K562 (cell line): ENCODE measurements at regions not wholly inside any gene's neighbourhood (a gene's known extent, or its start where the extent isn't known, plus 50 kb on each side); places are given as distances from the start of the nearest gene placed in this dataset.

ENCODE experiments used
- ATAC-seq: fragments of 200-7000 bp; cut with Tn5 transposase; 3 replicates; pipeline ENCODE4 v1.9.1; 2020; ENCODE audit warnings: moderate library complexity
- BruUV-seq: library from RNA; stranded (reverse); fragments of 400-500 nt; replicated peaks from 2 replicates; lab custom pipeline; 2021; lab: Mats Ljungman, UMichigan
- CTCF ChIA-PET: fragments of 300-600 bp; formaldehyde crosslinking; extraction: SDS; loops from one replicate; lab custom pipeline; 2021; ENCODE audit warnings: low intra/inter-chr PET ratio; lab: Yijun Ruan, JAX
- POLR2A ChIA-PET: fragments of 300-600, 350-650 bp; sonication (Branson Sonifier 250); formaldehyde crosslinking; extraction: SDS; loops from one replicate; lab custom pipeline; 2021; ENCODE audit warnings: antibody characterized with exemption, inconsistent platforms; lab: Yijun Ruan, JAX
- DNase-seq, 4 experiments: peaks; one replicate each; pipeline versions ENCODE4 v3.0.0 to v3.0.0-alpha.2; 2011 to 2018; ENCODE audit warnings: low spot score in 3 of 4, mixed read lengths in 3 of 4; ENCODE audit errors: extremely low read depth in 1 of 4
- FAIRE-seq: peaks from 2 replicates; lab custom pipeline; 2011; peaks lifted over from hg19 to GRCh38; lab: Jason Lieb, UNC
- H2AFZ ChIP-seq: 2 replicates; pipeline ENCODE4 v1.6.0; 2011; ENCODE audit warnings: low read depth, low read length, control low read depth, inconsistent platforms
- H3K27ac ChIP-seq: fragments of 200-600 bp; 3 replicates; pipeline ENCODE4 v1.8.0; 2011; ENCODE audit warnings: low read depth, mild to moderate bottlenecking, control low read depth, inconsistent platforms, low read length, moderate library complexity, mixed read lengths; ENCODE audit errors: extremely low read depth
- H3K27me3 ChIP-seq, 2 experiments: fragments of 300-600 bp in 1 of 2; 2 replicates in 1 of 2; 3 replicates in 1 of 2; pipeline versions ENCODE4 v1.6.0 to v1.8.0; 2011; ENCODE audit warnings: inconsistent platforms in 2 of 2, low read length in 2 of 2, mild to moderate bottlenecking in 1 of 2, mixed read lengths in 1 of 2, moderate library complexity in 1 of 2; ENCODE audit not compliant: control insufficient read depth in 2 of 2, insufficient read depth in 2 of 2
- H3K36me3 ChIP-seq: fragments of 300-600 bp; 3 replicates; pipeline ENCODE4 v1.8.0; 2011; ENCODE audit warnings: mild to moderate bottlenecking, low read length, inconsistent platforms; ENCODE audit not compliant: control insufficient read depth, insufficient read depth
- H3K4me1 ChIP-seq, 2 experiments: fragments of 200-600 bp in 1 of 2; replicated peaks in 1 of 2; 2 replicates in 1 of 2; 3 replicates in 1 of 2; pipeline versions ENCODE4 v1.5.1 to v1.8.0; 2011; ENCODE audit warnings: inconsistent platforms in 2 of 2, low read length in 2 of 2, mild to moderate bottlenecking in 1 of 2, mixed read lengths in 1 of 2, moderate library complexity in 1 of 2; ENCODE audit not compliant: control insufficient read depth in 2 of 2, insufficient read depth in 2 of 2
- H3K4me2 ChIP-seq: 2 replicates; pipeline ENCODE4 v1.6.1; 2011; ENCODE audit warnings: low read length, control low read depth, inconsistent platforms, mixed read lengths; ENCODE audit not compliant: insufficient read depth
- H3K4me3 ChIP-seq: fragments of 200-600 bp; sonication (generic), shearing (Covaris generic); 2 replicates; pipeline ENCODE4 v1.5.1; 2016; ENCODE audit warnings: control low read depth, inconsistent platforms
- H3K79me2 ChIP-seq: fragments of 200-600 bp; 3 replicates; pipeline ENCODE4 v1.8.0; 2011; ENCODE audit warnings: low read length, inconsistent platforms; ENCODE audit not compliant: control insufficient read depth, insufficient read depth
- H3K9ac ChIP-seq, 2 experiments: 2 replicates each; pipeline versions ENCODE4 v1.6.0 to v1.6.1; 2011; ENCODE audit warnings: low read depth in 2 of 2, low read length in 2 of 2, control low read depth in 1 of 2, inconsistent platforms in 1 of 2, mild to moderate bottlenecking in 1 of 2, mixed read lengths in 1 of 2; ENCODE audit not compliant: insufficient read depth in 1 of 2
- H3K9me1 ChIP-seq: one replicate; pipeline ENCODE4 v1.6.0; 2011; ENCODE audit warnings: inconsistent platforms, mild to moderate bottlenecking, low read length, moderate library complexity; ENCODE audit not compliant: control insufficient read depth, insufficient read depth
- H3K9me3 ChIP-seq: replicated peaks from 2 replicates; pipeline ENCODE4 v1.5.1; 2011; ENCODE audit warnings: low read depth, low read length, inconsistent platforms; ENCODE audit not compliant: control insufficient read depth, insufficient read depth
- H4K20me1 ChIP-seq: replicated peaks from 2 replicates; pipeline ENCODE4 v1.6.1; 2011; ENCODE audit warnings: low read length, inconsistent platforms, mixed read lengths; ENCODE audit not compliant: control insufficient read depth, insufficient read depth
- CBX1 ChIP-seq: sonication (generic); IDR thresholded peaks from 2 replicates; pipeline ENCODE4 v1.6.1; 2016; ENCODE audit warnings: antibody characterized with exemption, low read depth, mild to moderate bottlenecking
- HNRNPUL1 ChIP-seq: fragments of 200-400 bp; formaldehyde crosslinking; IDR thresholded peaks from 2 replicates; pipeline ENCODE4 v1.6.1; 2017; ENCODE audit warnings: low read length
- MEF2D ChIP-seq: conservative IDR thresholded peaks from 2 replicates; pipeline ENCODE4 v1.6.1; 2016; ENCODE audit warnings: low read depth, missing genetic modification characterization, missing compliant biosample characterization
- MIER1 ChIP-seq: fragments of 450-650 bp; IDR thresholded peaks from 2 replicates; pipeline ENCODE4 v1.6.1; 2016; ENCODE audit warnings: antibody characterized with exemption, mild to moderate bottlenecking, low read depth
- MYBL2 ChIP-seq, 2 experiments: fragments of 450-650 bp in 1 of 2; sonication (generic) in 1 of 2; formaldehyde crosslinking in 1 of 2; IDR thresholded peaks; 2 replicates each; pipeline versions ENCODE4 v1.6.1 to v1.8.1; 2017 to 2022; ENCODE audit warnings: borderline replicate concordance in 1 of 2, inconsistent platforms in 1 of 2, low read depth in 1 of 2, mild to moderate bottlenecking in 1 of 2, missing genetic modification reagents in 1 of 2, moderate library complexity in 1 of 2
- RBM17 ChIP-seq: fragments of 200-400 bp; formaldehyde crosslinking; IDR thresholded peaks from 2 replicates; pipeline ENCODE4 v1.6.1; 2017; ENCODE audit warnings: low read depth, mild to moderate bottlenecking, low read length, borderline replicate concordance
- SRSF3 ChIP-seq: fragments of 200-400 bp; formaldehyde crosslinking; IDR thresholded peaks from 2 replicates; pipeline ENCODE4 v1.6.1; 2016; ENCODE audit warnings: mild to moderate bottlenecking, low read length, moderate library complexity; ENCODE audit not compliant: insufficient read depth
- ZNF121 ChIP-seq: sonication (generic); formaldehyde crosslinking; conservative IDR thresholded peaks from 2 replicates; pipeline ENCODE4 v1.8.0; 2022; ENCODE audit warnings: missing genetic modification reagents
- ZNF79 ChIP-seq: fragments of 250-450 bp; sonication (Bioruptor Pico); IDR thresholded peaks from 2 replicates; pipeline ENCODE4 v1.4.0; 2020; ENCODE audit warnings: low read depth, mild to moderate bottlenecking, moderate library complexity
- WGBS: fragments of 100-300 bp; shearing (Covaris generic); methylation state at CpG from one replicate; pipeline ENCODE4 v1.1.6; 2016; ENCODE audit warnings: low coverage, mixed read lengths; ENCODE audit not compliant: insufficient coverage; ENCODE audit errors: missing lambda C conversion rate; 5-methylcytosine and 5-hydroxymethylcytosine counted together
- in situ Hi-C: fragments of 300-500 bp; cut with MboI; formaldehyde crosslinking; loops from 4 replicates; pipeline ENCODE4 v1.15.0; 2018; ENCODE audit warnings: inconsistent platforms, mixed read lengths
- intact Hi-C: fragments of 100-400 bp; cut with micrococcal nuclease; formaldehyde crosslinking; loops from 2 replicates; pipeline ENCODE4 v1.14.2; 2022
- TF ChIP-seq, protein P1 (sequence below): IDR thresholded peaks from 3 replicates; pipeline ENCODE4 v1.6.1; 2011; ENCODE audit warnings: borderline replicate concordance, mild to moderate bottlenecking, moderate library complexity; ENCODE audit not compliant: insufficient read length; ENCODE audit errors: extremely low read depth
- TF ChIP-seq, protein P2 (sequence below): fragments of 450-650 bp; formaldehyde crosslinking; conservative IDR thresholded peaks from 2 replicates; pipeline ENCODE4 v1.4.0; 2022; ENCODE audit warnings: mild to moderate bottlenecking, missing genetic modification characterization

DNA sequence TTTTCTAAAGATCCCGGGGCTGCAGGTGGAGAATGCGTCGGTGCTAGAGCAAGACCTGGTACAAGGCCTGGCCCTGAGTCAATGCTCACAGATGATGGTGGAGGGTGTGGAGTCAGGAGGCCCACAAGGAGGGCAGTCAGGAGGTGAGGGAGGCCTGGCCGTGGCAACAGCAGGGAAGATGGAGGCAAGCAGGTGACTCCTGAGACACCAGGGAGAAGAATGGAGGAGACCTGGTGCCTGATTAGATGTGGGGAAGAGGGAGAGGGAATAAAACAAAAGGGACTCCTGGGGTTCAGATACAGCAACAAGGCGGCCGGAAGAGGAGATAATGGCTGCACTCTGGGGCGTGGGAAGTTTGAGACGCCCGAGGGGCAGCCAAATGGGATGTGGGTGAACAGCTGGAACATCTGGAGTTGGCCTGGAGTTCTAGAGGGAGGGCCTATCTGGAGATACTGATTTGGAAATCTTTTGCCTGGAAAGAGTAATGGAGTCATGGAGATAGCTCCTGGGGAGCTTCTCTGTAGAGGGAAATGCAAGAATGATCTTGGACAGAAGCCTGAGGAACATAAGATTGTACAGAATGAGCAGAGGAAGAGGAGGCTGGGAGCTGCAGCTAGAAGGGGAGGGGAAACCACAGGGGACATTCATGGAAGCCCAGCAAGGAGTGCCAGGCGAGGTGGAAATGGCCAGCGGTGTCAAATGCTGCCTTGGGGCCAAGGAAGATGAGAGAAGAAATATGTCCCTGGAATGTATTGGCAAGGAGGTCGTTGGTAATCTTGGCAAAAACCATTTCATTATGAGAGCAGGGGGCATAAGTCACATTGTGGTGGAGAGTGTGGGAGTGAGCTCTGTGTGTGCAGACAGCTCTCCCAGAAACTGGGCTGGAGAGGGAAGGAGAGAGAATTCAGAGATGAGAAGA lies 67.5 kb upstream of the CORO2B start:
- no peak for ATAC-seq
- no peaks in the 10 kb centered on the region for H4K20me1 ChIP-seq
- H2AFZ ChIP-seq: no peak overlapping the region
- H3K36me3 ChIP-seq: no peaks in the 10 kb centered on the region
- no peak for TF ChIP-seq HNRNPUL1
- no peak for TF ChIP-seq SRSF3
- no peak for TF ChIP-seq MEF2D (tag)
- no peak for TF ChIP-seq CBX1
- TF ChIP-seq, protein P1, sequence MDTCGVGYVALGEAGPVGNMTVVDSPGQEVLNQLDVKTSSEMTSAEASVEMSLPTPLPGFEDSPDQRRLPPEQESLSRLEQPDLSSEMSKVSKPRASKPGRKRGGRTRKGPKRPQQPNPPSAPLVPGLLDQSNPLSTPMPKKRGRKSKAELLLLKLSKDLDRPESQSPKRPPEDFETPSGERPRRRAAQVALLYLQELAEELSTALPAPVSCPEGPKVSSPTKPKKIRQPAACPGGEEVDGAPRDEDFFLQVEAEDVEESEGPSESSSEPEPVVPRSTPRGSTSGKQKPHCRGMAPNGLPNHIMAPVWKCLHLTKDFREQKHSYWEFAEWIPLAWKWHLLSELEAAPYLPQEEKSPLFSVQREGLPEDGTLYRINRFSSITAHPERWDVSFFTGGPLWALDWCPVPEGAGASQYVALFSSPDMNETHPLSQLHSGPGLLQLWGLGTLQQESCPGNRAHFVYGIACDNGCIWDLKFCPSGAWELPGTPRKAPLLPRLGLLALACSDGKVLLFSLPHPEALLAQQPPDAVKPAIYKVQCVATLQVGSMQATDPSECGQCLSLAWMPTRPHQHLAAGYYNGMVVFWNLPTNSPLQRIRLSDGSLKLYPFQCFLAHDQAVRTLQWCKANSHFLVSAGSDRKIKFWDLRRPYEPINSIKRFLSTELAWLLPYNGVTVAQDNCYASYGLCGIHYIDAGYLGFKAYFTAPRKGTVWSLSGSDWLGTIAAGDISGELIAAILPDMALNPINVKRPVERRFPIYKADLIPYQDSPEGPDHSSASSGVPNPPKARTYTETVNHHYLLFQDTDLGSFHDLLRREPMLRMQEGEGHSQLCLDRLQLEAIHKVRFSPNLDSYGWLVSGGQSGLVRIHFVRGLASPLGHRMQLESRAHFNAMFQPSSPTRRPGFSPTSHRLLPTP: no peak
- TF ChIP-seq MIER1: no peak
- TF ChIP-seq ZNF79: no peak
- no peak for TF ChIP-seq RBM17
- TF ChIP-seq, protein P2, sequence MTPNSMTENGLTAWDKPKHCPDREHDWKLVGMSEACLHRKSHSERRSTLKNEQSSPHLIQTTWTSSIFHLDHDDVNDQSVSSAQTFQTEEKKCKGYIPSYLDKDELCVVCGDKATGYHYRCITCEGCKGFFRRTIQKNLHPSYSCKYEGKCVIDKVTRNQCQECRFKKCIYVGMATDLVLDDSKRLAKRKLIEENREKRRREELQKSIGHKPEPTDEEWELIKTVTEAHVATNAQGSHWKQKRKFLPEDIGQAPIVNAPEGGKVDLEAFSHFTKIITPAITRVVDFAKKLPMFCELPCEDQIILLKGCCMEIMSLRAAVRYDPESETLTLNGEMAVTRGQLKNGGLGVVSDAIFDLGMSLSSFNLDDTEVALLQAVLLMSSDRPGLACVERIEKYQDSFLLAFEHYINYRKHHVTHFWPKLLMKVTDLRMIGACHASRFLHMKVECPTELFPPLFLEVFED (CRISPR knock-in tag): no peak
- TF ChIP-seq MYBL2 (IDR thresholded peaks at IDR 0.05; ENCODE audit: low read depth): no peak
- no peak for TF ChIP-seq MYBL2 (CRISPR knock-in tag; IDR thresholded peaks at IDR 0.05; ENCODE audit: borderline replicate concordance)
- no peak for TF ChIP-seq ZNF121
- H3K4me3 ChIP-seq: no peak overlapping the region
- in situ Hi-C loops (no loop called here), intact Hi-C loops (no loop called here)
- DNase-seq: no peak
- H3K79me2 ChIP-seq: no peaks in the 10 kb centered on the region
- H3K4me1 ChIP-seq: no peaks in the 10 kb centered on the region
- no peaks in the 10 kb centered on the region for H3K9me1 ChIP-seq
- ChIA-PET CTCF (no interaction called here), POLR2A (no interaction called here)
- no peak overlapping the region for H3K4me2 ChIP-seq
- H3K27me3 ChIP-seq: peaks cover 14 to 34% of the 10 kb centered on the region in 2 experiments
- H3K9me3 ChIP-seq: no peaks in the 10 kb centered on the region
- H3K9ac ChIP-seq: no peak overlapping the region
- no peak overlapping the region for H3K27ac ChIP-seq
- under 1% methylated on average over 12 of the region's 12 CpGs for WGBS
- no peak for FAIRE-seq
- BruUV-seq: no TSS peak
